ENCODE measurements at regions not wholly inside any gene's neighbourhood (a gene's known extent, or its start where the extent isn't known, plus 50 kb on each side); places are given as distances from the start of the nearest gene placed in this dataset.
A peak's percentile ranks its signal among the peaks of the same experiment; 100 is the strongest.

DNA sequence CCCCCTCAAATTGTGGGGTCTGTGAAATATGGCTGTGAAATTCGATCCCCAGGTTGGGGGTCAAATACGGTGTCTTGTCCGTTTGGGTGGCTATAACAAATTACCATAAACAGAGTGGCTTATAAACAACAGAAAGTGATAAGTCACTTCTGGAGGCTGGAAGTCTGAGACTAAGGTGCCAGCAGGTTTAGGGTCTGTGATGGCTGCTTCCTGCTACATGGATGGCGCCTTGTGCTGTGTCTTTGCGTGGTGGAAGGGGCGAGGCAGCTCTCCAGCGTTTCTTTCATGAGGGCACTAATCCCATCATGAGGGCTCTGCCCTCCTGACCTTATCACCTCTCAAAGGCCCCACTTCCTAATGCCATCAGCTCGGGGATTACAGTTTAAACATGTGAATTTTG lies 120.0 kb downstream of the IRF8 start:
- Histone ChIP-seq H3K4me1 (ENCODE audit: control insufficient read depth in 1 of 2, insufficient read depth in 2 of 2, low read length in 2 of 2) (no peaks in the 10 kb centered on the region), H3K27me3 (ENCODE audit: control insufficient read depth in 1 of 2, insufficient read depth in 2 of 2, low read length in 1 of 2) (peaks cover 0 to 2% of the 10 kb centered on the region in 2 donors), H3K9me3 (ENCODE audit: control insufficient read depth, low read length) (peaks cover 13% of the 10 kb centered on the region), H3K4me3 (ENCODE audit: low read length in 2 of 2) (no peak overlapping the region), H3K27ac (ENCODE audit: low read depth in 1 of 2, low read length in 2 of 2) (no peak overlapping the region), H3K36me3 (ENCODE audit: control insufficient read depth in 1 of 2, insufficient read depth in 2 of 2, low read length in 1 of 2) (no peaks in the 10 kb centered on the region)
- ATAC-seq (ENCODE audit: low FRiP score) (no peak), DNase-seq (peak in 1 of 2 donors; percentile 39)
- WGBS, 2 donors = 32 to 48% methylated on average over 8 of the region's 8 CpGs
- intact Hi-C loops (cut with DNase I) = no loop called here

- Histone ChIP-seq H3K4me1 (ENCODE audit: control insufficient read depth in 1 of 2, insufficient read depth in 2 of 2, low read length in 2 of 2) (no peaks in the 10 kb centered on the region), H3K4me3 (ENCODE audit: low read length in 2 of 2) (no peak overlapping the region), H3K9me3 (ENCODE audit: control insufficient read depth, low read length) (peaks cover 13% of the 10 kb centered on the region), H3K27ac (ENCODE audit: low read depth in 1 of 2, low read length in 2 of 2) (no peak overlapping the region), H3K27me3 (ENCODE audit: control insufficient read depth in 1 of 2, insufficient read depth in 2 of 2, low read length in 1 of 2) (peaks cover 0 to 2% of the 10 kb centered on the region in 2 donors), H3K36me3 (ENCODE audit: control insufficient read depth in 1 of 2, insufficient read depth in 2 of 2, low read length in 1 of 2) (no peaks in the 10 kb centered on the region)
- intact Hi-C loops (cut with DNase I) = no loop called here
- peak in 1 of 2 donors; percentile 42 for DNase-seq
- WGBS, 2 donors = 51 to 54% methylated on average over 14 of the region's 14 CpGs
- no peak for ATAC-seq (ENCODE audit: low FRiP score)
Observed at GRCh38 chr16:86019446-86020047, 120.6 kb downstream of the IRF8 start.

GRCh38 chr16:86020971-86021370 lies 122.0 kb downstream of the IRF8 start:
- peaks cover 19% of the 10 kb centered on the region for H3K9me3 ChIP-seq (ENCODE audit: control insufficient read depth, low read length)
- ATAC-seq (ENCODE audit: low FRiP score) (no peak), DNase-seq (peak in 1 of 2 donors; percentile 38)
- no peaks in the 10 kb centered on the region for H3K4me1 ChIP-seq (ENCODE audit: control insufficient read depth in 1 of 2, insufficient read depth in 2 of 2, low read length in 2 of 2)
- no peak overlapping the region for H3K27ac ChIP-seq (ENCODE audit: low read depth in 1 of 2, low read length in 2 of 2)
- H3K36me3 ChIP-seq (ENCODE audit: control insufficient read depth in 1 of 2, insufficient read depth in 2 of 2, low read length in 1 of 2) = no peaks in the 10 kb centered on the region
- intact Hi-C loops (cut with DNase I) = no loop called here
- peaks cover 0 to 2% of the 10 kb centered on the region in 2 donors for H3K27me3 ChIP-seq (ENCODE audit: control insufficient read depth in 1 of 2, insufficient read depth in 2 of 2, low read length in 1 of 2)
- no peak overlapping the region for H3K4me3 ChIP-seq (ENCODE audit: low read length in 2 of 2)
- WGBS, 2 donors = 80 to 87% methylated on average over 7 of the region's 7 CpGs

GRCh38 chr16:86022381-86022960 lies 123.5 kb downstream of the IRF8 start:
- H3K27me3 ChIP-seq (ENCODE audit: control insufficient read depth in 1 of 2, insufficient read depth in 2 of 2, low read length in 1 of 2) = peaks cover 0 to 4% of the 10 kb centered on the region in 2 donors
- DNase-seq = peak in 1 of 2 donors; percentile 54

GRCh38 chr16:86024210-86024609 lies 125.2 kb downstream of the IRF8 start:
- Histone ChIP-seq H3K4me1 (ENCODE audit: control insufficient read depth in 1 of 2, insufficient read depth in 2 of 2, low read length in 2 of 2) (no peaks in the 10 kb centered on the region), H3K36me3 (ENCODE audit: control insufficient read depth in 1 of 2, insufficient read depth in 2 of 2, low read length in 1 of 2) (no peaks in the 10 kb centered on the region), H3K27me3 (ENCODE audit: control insufficient read depth in 1 of 2, insufficient read depth in 2 of 2, low read length in 1 of 2) (peaks cover 0 to 4% of the 10 kb centered on the region in 2 donors), H3K4me3 (ENCODE audit: low read length in 2 of 2) (no peak overlapping the region), H3K27ac (ENCODE audit: low read depth in 1 of 2, low read length in 2 of 2) (no peak overlapping the region), H3K9me3 (ENCODE audit: control insufficient read depth, low read length) (peaks cover 18% of the 10 kb centered on the region)
- DNase-seq (no peak), ATAC-seq (ENCODE audit: low FRiP score) (no peak)
- intact Hi-C loops (cut with DNase I) = no loop called here

More at GRCh38 chr16:86022381-86022960, 123.5 kb downstream of the IRF8 start:
- H3K4me3 ChIP-seq (ENCODE audit: low read length in 2 of 2) = no peak overlapping the region
- peaks cover 19% of the 10 kb centered on the region for H3K9me3 ChIP-seq (ENCODE audit: control insufficient read depth, low read length)
- no peak overlapping the region for H3K27ac ChIP-seq (ENCODE audit: low read depth in 1 of 2, low read length in 2 of 2)
- H3K4me1 ChIP-seq (ENCODE audit: control insufficient read depth in 1 of 2, insufficient read depth in 2 of 2, low read length in 2 of 2) = no peaks in the 10 kb centered on the region
- ATAC-seq (ENCODE audit: low FRiP score) = no peak
- no peaks in the 10 kb centered on the region for H3K36me3 ChIP-seq (ENCODE audit: control insufficient read depth in 1 of 2, insufficient read depth in 2 of 2, low read length in 1 of 2)
- intact Hi-C loops (cut with DNase I) = no loop called here
- 24 to 31% methylated on average over 7 of the region's 7 CpGs for WGBS, 2 donors

GRCh38 chr16:86025706-86026105 lies 126.7 kb downstream of the IRF8 start:
- H3K27ac ChIP-seq (ENCODE audit: low read depth in 1 of 2, low read length in 2 of 2) = no peak overlapping the region
- peaks cover 10% of the 10 kb centered on the region for H3K9me3 ChIP-seq (ENCODE audit: control insufficient read depth, low read length)
- no peaks in the 10 kb centered on the region for H3K4me1 ChIP-seq (ENCODE audit: control insufficient read depth in 1 of 2, insufficient read depth in 2 of 2, low read length in 2 of 2)
- H3K4me3 ChIP-seq (ENCODE audit: low read length in 2 of 2) = no peak overlapping the region
- DNase-seq (peak in 1 of 2 donors; percentile 51), ATAC-seq (ENCODE audit: low FRiP score) (no peak)
- no peaks in the 10 kb centered on the region for H3K36me3 ChIP-seq (ENCODE audit: control insufficient read depth in 1 of 2, insufficient read depth in 2 of 2, low read length in 1 of 2)
- 52 to 53% methylated on average over 3 of the region's 3 CpGs for WGBS, 2 donors
- intact Hi-C loops (cut with DNase I) = no loop called here
- H3K27me3 ChIP-seq (ENCODE audit: control insufficient read depth in 1 of 2, insufficient read depth in 2 of 2, low read length in 1 of 2) = peaks cover 0 to 4% of the 10 kb centered on the region in 2 donors

DNA sequence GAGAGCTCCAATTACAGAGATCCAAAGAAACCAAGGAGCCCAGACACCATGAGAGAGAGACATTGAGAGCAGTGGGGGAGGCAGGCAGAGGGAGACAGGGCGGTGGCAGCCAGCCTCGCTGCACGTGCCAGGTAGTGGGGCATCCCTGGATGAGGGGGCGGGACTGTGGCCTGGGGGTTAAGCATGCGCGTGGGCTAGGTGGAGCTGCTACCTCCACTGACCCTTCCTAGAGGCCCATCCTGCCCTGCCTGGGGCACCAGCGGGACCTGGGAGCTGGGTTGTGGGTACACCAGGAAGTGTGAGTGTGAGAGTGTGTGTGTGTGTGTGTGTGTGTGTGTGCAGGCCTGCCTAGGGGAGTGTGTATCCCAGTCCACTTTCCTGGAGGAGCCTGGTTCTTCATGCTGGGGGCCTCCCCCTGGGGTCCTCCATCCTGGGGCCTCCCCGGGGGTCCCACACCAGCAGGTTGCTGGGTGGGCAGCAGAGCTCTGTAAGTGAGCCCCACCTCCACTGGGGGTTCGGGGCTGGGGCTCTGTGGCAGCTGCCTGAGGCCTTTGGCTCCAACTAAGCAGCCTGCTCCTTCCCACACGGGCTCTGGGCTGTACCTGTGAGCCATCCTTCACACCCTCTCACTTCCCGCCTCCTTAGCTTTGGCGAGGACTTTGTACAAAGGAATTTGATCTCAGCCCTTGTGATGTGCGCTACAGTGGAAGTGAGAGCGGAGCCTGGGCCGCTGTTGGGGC lies 127.4 kb downstream of the IRF8 start:
- WGBS, 2 donors = 77 to 80% methylated on average over 14 to 15 of the region's 15 CpGs
- Histone ChIP-seq H3K27me3 (ENCODE audit: control insufficient read depth in 1 of 2, insufficient read depth in 2 of 2, low read length in 1 of 2) (peaks cover 0 to 4% of the 10 kb centered on the region in 2 donors), H3K9me3 (ENCODE audit: control insufficient read depth, low read length) (peaks cover 12% of the 10 kb centered on the region), H3K27ac (ENCODE audit: low read depth in 1 of 2, low read length in 2 of 2) (no peak overlapping the region), H3K4me3 (ENCODE audit: low read length in 2 of 2) (no peak overlapping the region), H3K4me1 (ENCODE audit: control insufficient read depth in 1 of 2, insufficient read depth in 2 of 2, low read length in 2 of 2) (no peaks in the 10 kb centered on the region), H3K36me3 (ENCODE audit: control insufficient read depth in 1 of 2, insufficient read depth in 2 of 2, low read length in 1 of 2) (no peaks in the 10 kb centered on the region)
- intact Hi-C loops (cut with DNase I) = no loop called here
- ATAC-seq (ENCODE audit: low FRiP score) (peak; percentile 30), DNase-seq (peak in 1 of 2 donors; percentile 68)

GRCh38 chr16:86026916-86027315 lies 128.0 kb downstream of the IRF8 start:
- no peak overlapping the region for H3K27ac ChIP-seq (ENCODE audit: low read depth in 1 of 2, low read length in 2 of 2)
- H3K4me1 ChIP-seq (ENCODE audit: control insufficient read depth in 1 of 2, insufficient read depth in 2 of 2, low read length in 2 of 2) = no peaks in the 10 kb centered on the region
- no peak overlapping the region for H3K4me3 ChIP-seq (ENCODE audit: low read length in 2 of 2)
- H3K36me3 ChIP-seq (ENCODE audit: control insufficient read depth in 1 of 2, insufficient read depth in 2 of 2, low read length in 1 of 2) = no peaks in the 10 kb centered on the region
- ATAC-seq (ENCODE audit: low FRiP score) = no peak
- peaks cover 0 to 4% of the 10 kb centered on the region in 2 donors for H3K27me3 ChIP-seq (ENCODE audit: control insufficient read depth in 1 of 2, insufficient read depth in 2 of 2, low read length in 1 of 2)
- no peak for DNase-seq
- H3K9me3 ChIP-seq (ENCODE audit: control insufficient read depth, low read length) = peaks cover 12% of the 10 kb centered on the region
- intact Hi-C loops (cut with DNase I) = no loop called here
- 68 to 74% methylated on average over 7 of the region's 7 CpGs for WGBS, 2 donors
